ENCODE measurements at regions not wholly inside any gene's neighbourhood (a gene's known extent, or its start where the extent isn't known, plus 50 kb on each side); places are given as distances from the start of the nearest gene placed in this dataset.

DNA sequence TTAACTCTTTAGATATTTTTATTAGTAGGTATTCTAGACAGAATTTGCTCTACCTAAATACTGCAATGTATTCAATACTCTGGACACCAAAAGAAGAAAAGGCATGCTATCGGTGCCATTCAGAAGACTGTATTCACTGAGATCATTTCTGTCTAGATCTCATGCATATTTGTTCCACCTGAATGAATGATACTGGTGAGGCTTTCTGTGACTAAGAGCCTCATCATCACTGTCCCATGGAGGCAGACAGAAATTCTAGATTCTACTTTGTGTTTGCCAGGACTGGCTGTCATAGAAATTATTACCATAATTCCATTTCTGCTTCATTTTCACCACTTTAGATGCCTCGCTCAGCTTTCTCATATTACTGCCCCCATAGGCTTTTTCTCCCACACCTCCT is 340.7 kb downstream of the MBD2 start:
- no peak for TF ChIP-seq CTCF (IDR thresholded peaks at IDR 0.05)
- TF ChIP-seq POLR2A (IDR thresholded peaks at IDR 0.05) = no peak

All from lower leg skin (tissue), 3 donors.